ENCODE measurements at regions not wholly inside any gene's neighbourhood (a gene's known extent, or its start where the extent isn't known, plus 50 kb on each side); places are given as distances from the start of the nearest gene placed in this dataset.
A peak's percentile ranks its signal among the peaks of the same experiment; 100 is the strongest.

GRCh38 chr13:103312467-103312866 is 246.2 kb upstream of the SLC10A2 start:
- DNase-seq = no peak

- no peak for DNase-seq
Measured at GRCh38 chr13:103308667-103309066, 242.4 kb upstream of the SLC10A2 start.

DNA sequence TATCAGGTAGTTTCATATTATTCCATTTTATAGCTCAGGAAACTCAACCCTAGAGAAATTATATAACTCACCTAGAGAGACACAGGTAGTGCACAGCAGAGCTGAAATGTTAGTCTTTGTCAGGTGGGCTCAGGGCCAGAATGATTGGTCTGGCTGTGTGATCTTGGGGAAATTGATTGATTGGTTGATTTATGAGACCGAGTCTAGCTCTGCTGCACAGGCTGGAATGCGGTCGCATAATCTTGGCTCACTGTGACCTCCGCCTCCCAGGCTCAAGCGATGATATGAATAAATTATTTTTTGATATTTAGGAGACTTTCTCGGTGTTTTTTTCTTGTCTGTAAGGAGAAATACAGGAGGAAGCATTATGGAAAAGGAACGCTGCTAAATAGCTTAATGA is 239.9 kb upstream of the SLC10A2 start:
- no peak for DNase-seq

- DNase-seq = no peak
Measured at GRCh38 chr13:103303078-103303651, 236.9 kb upstream of the SLC10A2 start.

DNA sequence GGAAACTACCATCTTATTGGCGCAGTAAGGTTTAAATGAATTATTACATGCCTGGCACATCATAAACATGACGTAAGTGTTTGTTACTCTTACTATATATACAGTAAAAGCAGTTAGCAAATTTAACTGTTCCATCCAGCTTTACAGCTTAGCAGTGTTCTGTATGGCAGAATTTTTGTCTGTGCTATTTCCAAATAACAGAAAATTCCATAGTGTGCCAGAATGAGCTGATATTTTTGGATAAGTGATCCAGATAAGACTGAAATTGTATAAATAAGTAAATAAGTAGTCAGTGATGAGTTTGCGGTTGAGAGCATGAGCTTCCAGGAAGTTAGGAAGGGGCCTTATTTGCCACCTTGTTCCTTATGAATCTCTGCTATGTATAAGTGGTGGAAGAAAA is 236.5 kb upstream of the SLC10A2 start:
- no peak for DNase-seq

DNA sequence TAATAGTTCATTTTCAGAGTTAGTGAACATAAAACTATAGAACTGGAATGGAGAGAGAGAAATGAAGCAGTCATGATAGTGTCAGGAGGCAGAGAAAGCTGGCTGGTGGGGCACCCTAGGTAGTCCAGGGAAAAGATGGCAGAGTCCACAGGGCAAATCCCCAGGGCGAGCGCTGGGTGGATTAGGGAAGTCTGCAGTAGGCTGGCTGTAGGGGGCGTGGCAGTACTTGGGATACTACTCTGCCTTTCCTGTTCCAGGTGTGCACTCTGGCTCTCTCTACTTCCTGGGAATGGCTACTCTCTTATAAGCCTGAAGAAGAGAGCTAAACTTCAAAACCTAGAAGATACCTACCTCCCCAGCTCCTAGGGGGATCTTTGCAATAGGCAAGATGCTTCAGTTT is 232.9 kb upstream of the SLC10A2 start:
- no peak for DNase-seq

GRCh38 chr13:103297083-103297482 is 230.9 kb upstream of the SLC10A2 start:
- DNase-seq = no peak

GRCh38 chr13:103291798-103292572 is 225.8 kb upstream of the SLC10A2 start:
- DNase-seq = no peak

- DNase-seq = no peak
Measured at GRCh38 chr13:103291226-103291625, 225.0 kb upstream of the SLC10A2 start.

- peak; percentile 39 for DNase-seq
Measured at GRCh38 chr13:103289681-103290080, 223.5 kb upstream of the SLC10A2 start.

GRCh38 chr13:103288114-103288513 is 221.9 kb upstream of the SLC10A2 start:
- no peak for DNase-seq

DNA sequence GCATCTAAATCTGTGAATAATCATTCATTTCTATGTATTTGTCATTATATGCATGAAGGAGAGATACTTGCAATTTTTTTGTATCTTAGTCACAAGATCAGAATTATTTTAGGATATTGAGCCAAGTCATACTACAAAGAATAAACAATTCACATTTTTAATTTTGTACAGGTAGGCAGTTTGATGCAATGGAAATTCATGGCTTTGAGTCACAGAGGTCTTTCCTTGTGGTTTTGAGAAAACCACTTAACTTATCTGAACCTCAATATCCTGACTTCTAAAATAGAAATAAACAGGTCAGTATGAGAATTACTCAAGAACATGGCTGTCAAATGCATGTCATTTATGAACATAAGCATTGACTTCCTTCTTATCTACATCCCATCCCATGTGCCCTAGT is 221.4 kb upstream of the SLC10A2 start:
- DNase-seq = peak; percentile 73

- DNase-seq = no peak
Measured at GRCh38 chr13:103284466-103284865, 218.2 kb upstream of the SLC10A2 start.

- DNase-seq = no peak
Measured at GRCh38 chr13:103283451-103283820, 217.2 kb upstream of the SLC10A2 start.

GRCh38 chr13:103282571-103283450 is 216.6 kb upstream of the SLC10A2 start:
- peak; percentile 93 for DNase-seq

- DNase-seq = no peak
Measured at GRCh38 chr13:103277959-103278694, 211.9 kb upstream of the SLC10A2 start.

DNA sequence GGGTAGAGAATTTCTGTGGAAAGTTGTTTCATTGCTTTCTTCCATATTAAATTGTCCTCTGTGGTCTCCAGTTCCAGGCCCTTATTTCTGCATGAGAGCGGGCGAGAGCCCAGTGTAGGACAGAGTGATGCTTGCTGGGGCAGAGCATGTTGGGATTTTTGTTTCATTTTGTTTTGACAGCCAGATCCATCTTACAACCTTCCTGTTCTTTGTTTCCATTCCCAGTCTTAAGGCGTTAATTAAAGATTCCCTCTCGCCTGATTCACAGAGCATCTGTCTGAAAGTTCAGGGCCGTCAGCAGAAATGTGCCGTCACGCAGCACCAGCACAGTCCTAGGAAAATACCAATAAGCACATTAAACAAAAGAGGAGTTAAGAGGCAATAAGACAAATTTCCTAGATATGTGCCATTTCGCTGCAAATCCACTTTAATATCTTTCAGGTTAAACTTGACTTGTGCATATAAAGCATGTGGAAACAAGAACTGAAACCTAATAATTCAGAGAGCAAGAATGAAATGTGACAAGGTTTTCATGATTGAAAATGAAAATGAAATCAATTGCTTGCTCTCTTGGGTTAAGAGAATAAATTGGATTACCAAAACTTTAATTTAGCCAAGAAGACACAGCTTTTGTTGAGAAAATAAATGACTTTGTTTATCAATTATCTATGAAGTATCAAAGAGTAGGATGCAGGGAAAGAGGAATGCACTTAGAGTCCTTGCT is 210.7 kb upstream of the SLC10A2 start:
- no peak for DNase-seq

DNA sequence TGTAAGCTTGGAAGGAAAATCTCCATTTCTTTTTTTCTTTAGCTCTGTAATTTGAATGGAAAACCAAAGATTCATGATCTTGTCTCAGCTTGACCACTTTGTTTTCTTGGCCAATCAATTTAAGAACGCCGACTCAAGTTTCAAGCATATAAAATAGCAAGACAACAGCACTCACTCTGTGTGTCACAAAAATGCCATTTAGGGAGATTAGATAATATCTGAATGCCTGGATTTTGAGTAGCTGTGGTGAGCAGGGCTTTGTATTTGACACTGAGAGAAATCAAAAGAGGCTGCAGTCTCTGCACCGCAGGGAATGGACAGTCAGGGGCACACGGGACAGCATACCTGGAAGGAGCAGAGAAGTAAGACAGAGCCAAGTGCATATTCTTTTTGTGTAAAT is 209.5 kb upstream of the SLC10A2 start:
- no peak for DNase-seq

GRCh38 chr13:103275081-103275480 is 208.9 kb upstream of the SLC10A2 start:
- no peak for DNase-seq

DNA sequence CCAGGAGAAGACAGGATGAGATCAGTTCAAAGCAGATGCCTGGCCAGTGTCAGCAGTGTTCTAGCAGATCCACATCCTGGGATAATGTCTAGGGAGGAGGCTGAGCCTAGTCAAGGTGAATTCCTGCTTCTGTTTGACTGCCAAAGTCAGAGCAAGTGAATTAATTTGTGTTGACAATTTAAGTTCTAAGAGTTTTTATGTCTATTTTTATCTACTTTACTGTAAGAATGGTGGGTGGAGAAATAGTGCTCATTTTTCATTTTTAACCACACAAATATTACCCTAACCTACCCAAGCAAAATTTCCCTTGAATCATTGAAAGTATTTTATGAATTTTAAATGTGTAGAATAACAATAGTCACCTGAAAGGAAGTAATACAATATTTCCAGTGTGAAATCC is 207.6 kb upstream of the SLC10A2 start:
- no peak for DNase-seq

DNA sequence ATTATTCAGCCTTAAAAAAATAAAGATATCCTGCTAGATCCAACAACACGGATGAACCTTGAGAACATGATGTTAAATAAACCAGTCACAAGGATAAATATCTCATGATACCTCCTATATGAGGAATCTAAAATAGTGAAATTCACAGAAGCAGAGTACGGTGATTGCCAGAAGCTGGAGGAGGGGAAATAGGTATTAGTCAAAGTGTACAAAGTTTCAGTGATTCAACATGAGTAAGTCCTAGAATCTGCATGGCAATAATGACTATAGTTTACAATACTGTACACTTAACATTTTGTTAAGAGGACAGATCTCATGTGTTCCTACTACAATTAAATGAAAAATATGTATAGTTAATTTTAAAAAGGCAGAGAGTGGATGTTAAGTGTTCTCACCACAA is 206.6 kb upstream of the SLC10A2 start:
- peak; percentile 37 for DNase-seq

DNA sequence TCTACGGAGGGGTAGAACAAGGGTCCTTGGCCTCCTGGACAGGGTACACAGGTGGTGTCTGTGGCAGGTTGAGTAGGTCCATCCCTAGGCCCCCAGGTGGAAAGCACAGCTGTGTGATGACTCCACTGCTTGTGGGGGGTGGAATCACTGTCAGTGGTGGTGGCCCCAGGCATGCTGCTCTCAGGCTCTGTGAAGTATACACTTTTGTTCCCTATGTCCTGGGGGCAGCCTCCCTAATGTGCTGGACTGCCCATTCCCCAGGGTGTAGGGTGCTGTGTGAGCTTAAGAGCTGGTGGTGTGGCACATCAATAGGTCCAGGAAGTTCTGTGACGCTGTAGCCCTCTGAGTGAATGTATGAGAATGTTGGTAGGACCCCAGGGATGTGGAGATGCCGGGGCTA is 197.2 kb upstream of the SLC10A2 start:
- no peak for DNase-seq

All from fibroblast of skin of right biceps (primary cell).